ENCODE measurements at regions not wholly inside any gene's neighbourhood (a gene's known extent, or its start where the extent isn't known, plus 50 kb on each side); places are given as distances from the start of the nearest gene placed in this dataset.

DNA sequence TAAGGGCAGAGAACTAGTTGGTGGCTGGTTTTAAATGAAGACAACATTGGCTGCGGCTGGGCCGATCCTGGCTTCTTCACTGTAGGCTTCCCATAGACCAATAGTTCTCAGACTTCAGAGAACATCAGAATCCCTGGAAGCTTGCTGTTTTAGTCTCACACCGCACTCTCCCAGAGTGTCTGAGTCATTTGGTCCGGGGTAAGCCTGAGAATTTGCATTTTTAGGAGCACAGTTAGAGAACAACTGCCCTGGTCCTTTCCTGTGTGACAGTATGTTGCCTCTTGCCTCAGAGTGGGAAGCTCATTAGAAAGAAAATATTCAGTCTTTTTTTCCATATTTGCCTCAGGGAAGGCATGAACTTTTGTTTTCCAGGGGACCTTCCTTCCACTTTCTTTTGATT, 137.1 kb upstream of the GAREM1 start:
- H3K27me3 Mint-ChIP-seq = no peaks in the 10 kb centered on the region
- H3K4me3 Mint-ChIP-seq (ENCODE audit: low read depth) = no peak overlapping the region
- H3K36me3 Mint-ChIP-seq (ENCODE audit: insufficient read depth) = no peaks in the 10 kb centered on the region
- H3K9me3 Mint-ChIP-seq (ENCODE audit: low read depth) = peaks cover 7% of the 10 kb centered on the region
- H3K4me1 Mint-ChIP-seq (ENCODE audit: low read depth) = peaks cover 1% of the 10 kb centered on the region
- no peak overlapping the region for H3K27ac Mint-ChIP-seq
- no peak for DNase-seq (ENCODE audit: low spot score, unreplicated experiment)
- TF ChIP-seq, protein P1, sequence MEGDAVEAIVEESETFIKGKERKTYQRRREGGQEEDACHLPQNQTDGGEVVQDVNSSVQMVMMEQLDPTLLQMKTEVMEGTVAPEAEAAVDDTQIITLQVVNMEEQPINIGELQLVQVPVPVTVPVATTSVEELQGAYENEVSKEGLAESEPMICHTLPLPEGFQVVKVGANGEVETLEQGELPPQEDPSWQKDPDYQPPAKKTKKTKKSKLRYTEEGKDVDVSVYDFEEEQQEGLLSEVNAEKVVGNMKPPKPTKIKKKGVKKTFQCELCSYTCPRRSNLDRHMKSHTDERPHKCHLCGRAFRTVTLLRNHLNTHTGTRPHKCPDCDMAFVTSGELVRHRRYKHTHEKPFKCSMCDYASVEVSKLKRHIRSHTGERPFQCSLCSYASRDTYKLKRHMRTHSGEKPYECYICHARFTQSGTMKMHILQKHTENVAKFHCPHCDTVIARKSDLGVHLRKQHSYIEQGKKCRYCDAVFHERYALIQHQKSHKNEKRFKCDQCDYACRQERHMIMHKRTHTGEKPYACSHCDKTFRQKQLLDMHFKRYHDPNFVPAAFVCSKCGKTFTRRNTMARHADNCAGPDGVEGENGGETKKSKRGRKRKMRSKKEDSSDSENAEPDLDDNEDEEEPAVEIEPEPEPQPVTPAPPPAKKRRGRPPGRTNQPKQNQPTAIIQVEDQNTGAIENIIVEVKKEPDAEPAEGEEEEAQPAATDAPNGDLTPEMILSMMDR (IDR thresholded peaks at IDR 0.05; ENCODE audit: unreplicated experiment) = no peak

DNA sequence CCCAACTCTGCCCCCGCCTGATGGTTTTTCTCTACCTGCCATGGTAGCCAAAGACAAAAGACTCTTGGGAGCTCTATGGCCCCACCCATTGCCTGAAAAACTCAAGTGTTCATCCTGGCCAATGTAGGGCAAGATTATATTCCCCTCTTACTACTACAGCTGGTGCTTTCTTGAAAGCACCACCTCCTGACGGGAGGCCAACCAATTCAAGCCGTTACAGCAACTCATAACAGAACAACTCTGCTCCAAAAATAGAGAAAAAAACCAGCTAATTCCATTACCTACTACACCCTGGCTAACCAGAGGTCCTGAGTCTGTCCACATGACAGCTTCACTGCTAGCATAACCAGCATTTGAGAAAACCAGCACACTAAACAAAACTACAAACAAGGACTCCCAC, 127.5 kb upstream of the GAREM1 start:
- Mint-ChIP-seq H3K4me3 (ENCODE audit: low read depth) (no peak overlapping the region), H3K27ac (no peak overlapping the region), H3K4me1 (ENCODE audit: low read depth) (no peaks in the 10 kb centered on the region), H3K9me3 (ENCODE audit: low read depth) (peaks cover 7% of the 10 kb centered on the region), H3K36me3 (ENCODE audit: insufficient read depth) (no peaks in the 10 kb centered on the region), H3K27me3 (no peaks in the 10 kb centered on the region)
- DNase-seq (ENCODE audit: low spot score, unreplicated experiment) = no peak
- TF ChIP-seq, protein P1 (IDR thresholded peaks at IDR 0.05; ENCODE audit: unreplicated experiment) = no peak

DNA sequence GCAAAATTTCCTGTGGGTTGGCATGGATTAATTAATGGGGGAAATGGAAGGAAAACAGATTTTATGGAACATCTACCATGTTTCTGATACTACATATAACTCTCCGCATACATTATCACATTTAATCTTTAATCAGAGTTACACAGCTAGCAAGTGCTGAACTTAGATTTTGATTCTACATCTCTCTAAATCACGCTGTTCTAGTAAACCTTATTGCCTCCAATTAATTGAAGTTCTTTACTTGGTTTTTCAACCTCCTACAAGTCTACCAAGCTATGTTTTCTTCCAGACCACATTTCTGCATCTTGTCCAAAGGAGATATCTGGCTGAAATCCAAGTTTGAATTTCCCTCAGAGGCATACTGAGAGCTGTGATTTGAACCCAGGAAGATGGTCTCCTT, 125.8 kb upstream of the GAREM1 start:
- H3K27ac Mint-ChIP-seq = no peak overlapping the region
- no peaks in the 10 kb centered on the region for H3K36me3 Mint-ChIP-seq (ENCODE audit: insufficient read depth)
- no peak overlapping the region for H3K4me3 Mint-ChIP-seq (ENCODE audit: low read depth)

DNA sequence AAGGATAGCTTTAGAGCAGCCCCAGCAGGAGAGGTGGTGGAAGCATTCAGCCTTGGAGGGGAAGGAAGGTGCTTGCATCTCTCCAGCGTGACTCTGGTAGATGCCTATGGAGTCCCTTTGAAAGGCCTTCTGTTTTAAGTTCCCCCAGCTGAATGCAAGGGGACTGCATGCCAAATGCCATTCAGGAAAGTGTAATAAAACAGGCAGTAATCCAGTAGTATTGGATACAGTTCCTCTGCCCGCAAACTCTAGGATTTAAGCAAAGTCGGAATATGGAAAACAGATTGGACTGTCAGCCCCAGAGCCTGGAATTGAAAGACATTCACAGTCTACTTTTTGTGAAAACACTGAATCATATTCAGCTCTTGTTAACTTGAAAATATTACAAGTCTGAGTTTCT, 125.2 kb upstream of the GAREM1 start:
- DNase-seq (ENCODE audit: low spot score, unreplicated experiment) = no peak
- Mint-ChIP-seq H3K4me1 (ENCODE audit: low read depth) (no peaks in the 10 kb centered on the region), H3K27me3 (no peaks in the 10 kb centered on the region), H3K9me3 (ENCODE audit: low read depth) (peaks cover 7% of the 10 kb centered on the region), H3K36me3 (ENCODE audit: insufficient read depth) (no peaks in the 10 kb centered on the region), H3K4me3 (ENCODE audit: low read depth) (no peak overlapping the region), H3K27ac (no peak overlapping the region)
- TF ChIP-seq, protein P1 (IDR thresholded peaks at IDR 0.05; ENCODE audit: unreplicated experiment) = no peak

More for the DNA sequence above, 125.8 kb upstream of the GAREM1 start:
- TF ChIP-seq, protein P1 (IDR thresholded peaks at IDR 0.05; ENCODE audit: unreplicated experiment) = no peak
- H3K9me3 Mint-ChIP-seq (ENCODE audit: low read depth) = peaks cover 7% of the 10 kb centered on the region
- no peaks in the 10 kb centered on the region for H3K27me3 Mint-ChIP-seq
- no peaks in the 10 kb centered on the region for H3K4me1 Mint-ChIP-seq (ENCODE audit: low read depth)
- DNase-seq (ENCODE audit: low spot score, unreplicated experiment) = no peak

DNA sequence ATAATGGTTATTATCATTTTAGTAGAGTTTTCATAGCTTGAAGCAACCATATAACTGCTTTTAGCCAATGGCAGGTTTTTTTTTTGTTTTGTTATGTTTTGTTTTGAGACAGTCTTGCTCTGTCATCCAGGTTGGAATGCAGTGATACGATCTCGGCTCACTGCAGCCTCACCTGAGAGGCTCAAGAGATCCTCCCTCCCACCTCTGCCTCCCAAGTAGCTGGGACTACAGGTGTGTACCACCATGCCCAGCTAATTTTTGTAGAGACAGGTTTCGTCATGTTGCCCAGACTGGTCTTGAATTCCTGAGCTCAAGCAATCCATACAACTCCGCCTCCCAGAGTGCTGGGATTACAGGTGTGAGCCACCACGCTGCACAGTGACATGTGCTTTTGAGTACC, 117.5 kb upstream of the GAREM1 start:
- peaks cover 1% of the 10 kb centered on the region for H3K36me3 Mint-ChIP-seq (ENCODE audit: insufficient read depth)
- no peak overlapping the region for H3K4me3 Mint-ChIP-seq (ENCODE audit: low read depth)
- H3K4me1 Mint-ChIP-seq (ENCODE audit: low read depth) = peaks cover 17% of the 10 kb centered on the region
- DNase-seq (ENCODE audit: low spot score, unreplicated experiment) = no peak
- no peak overlapping the region for H3K27ac Mint-ChIP-seq
- TF ChIP-seq, protein P1 (IDR thresholded peaks at IDR 0.05; ENCODE audit: unreplicated experiment) = no peak
- no peaks in the 10 kb centered on the region for H3K27me3 Mint-ChIP-seq
- peaks cover 9% of the 10 kb centered on the region for H3K9me3 Mint-ChIP-seq (ENCODE audit: low read depth)

Measured in progenitor cell of endocrine pancreas (in vitro differentiated cells).